ENCODE measurements at regions not wholly inside any gene's neighbourhood (a gene's known extent, or its start where the extent isn't known, plus 50 kb on each side); places are given as distances from the start of the nearest gene placed in this dataset.

GRCh38 chr11:49851511-49851910 lies 100.7 kb upstream of the OR4C13 start:
- no peak for TF ChIP-seq POLR2A (IDR thresholded peaks at IDR 0.05)
- no peak for TF ChIP-seq CTCF (IDR thresholded peaks at IDR 0.05 in 4 of 5, conservative IDR thresholded peaks at IDR 0.05 in 1 of 5)

Measured in gastrocnemius medialis (tissue), 4 donors.